ENCODE measurements at regions not wholly inside any gene's neighbourhood (a gene's known extent, or its start where the extent isn't known, plus 50 kb on each side); places are given as distances from the start of the nearest gene placed in this dataset.

GRCh38 chr11:41659985-41660384 is 200.5 kb upstream of the LRRC4C start:
- Histone ChIP-seq H3K4me1 (ENCODE audit: control insufficient read depth, insufficient read depth, low read length) (no peaks in the 10 kb centered on the region), H3K9me3 (ENCODE audit: control insufficient read depth, low read length) (no peaks in the 10 kb centered on the region), H3K27me3 (ENCODE audit: control insufficient read depth, insufficient read depth, low read length, poor library complexity, severe bottlenecking) (no peaks in the 10 kb centered on the region), H3K9ac (ENCODE audit: extremely low read depth, low read length, poor library complexity, severe bottlenecking) (no peak overlapping the region), H3K4me3 (ENCODE audit: low read length) (no peak overlapping the region), H3K27ac (ENCODE audit: low read depth, low read length) (no peak overlapping the region), H3K36me3 (ENCODE audit: control insufficient read depth, insufficient read depth, low read length) (no peaks in the 10 kb centered on the region)
- no peak overlapping the region for H3K27ac Mint-ChIP-seq
- no peaks in the 10 kb centered on the region for H3K27me3 Mint-ChIP-seq (ENCODE audit: insufficient read depth)
- no peak overlapping the region for H3K4me3 Mint-ChIP-seq
- WGBS, 2 experiments (ENCODE audit: insufficient coverage in 1 of 2, insufficient read length in 1 of 2) = 92 to 95% methylated on average over 8 to 9 of the region's 9 CpGs
- H3K9me3 Mint-ChIP-seq = no peaks in the 10 kb centered on the region
- H3K4me1 Mint-ChIP-seq = no peaks in the 10 kb centered on the region
- H3K36me3 Mint-ChIP-seq (ENCODE audit: low read depth) = no peaks in the 10 kb centered on the region
- no peak for DNase-seq
- TF ChIP-seq CTCF (conservative IDR thresholded peaks at IDR 0.05) = no peak

- Mint-ChIP-seq H3K4me1 (no peaks in the 10 kb centered on the region), H3K27me3 (ENCODE audit: insufficient read depth) (no peaks in the 10 kb centered on the region), H3K27ac (no peak overlapping the region), H3K9me3 (no peaks in the 10 kb centered on the region), H3K36me3 (ENCODE audit: low read depth) (no peaks in the 10 kb centered on the region), H3K4me3 (no peak overlapping the region)
- H3K27ac ChIP-seq (ENCODE audit: low read depth, low read length) = no peak overlapping the region
- TF ChIP-seq CTCF (conservative IDR thresholded peaks at IDR 0.05) = peak; percentile 76
- no peaks in the 10 kb centered on the region for H3K4me1 ChIP-seq (ENCODE audit: control insufficient read depth, insufficient read depth, low read length)
- H3K4me3 ChIP-seq (ENCODE audit: low read length) = no peak overlapping the region
- no peaks in the 10 kb centered on the region for H3K27me3 ChIP-seq (ENCODE audit: control insufficient read depth, insufficient read depth, low read length, poor library complexity, severe bottlenecking)
- H3K9ac ChIP-seq (ENCODE audit: extremely low read depth, low read length, poor library complexity, severe bottlenecking) = no peak overlapping the region
- no peaks in the 10 kb centered on the region for H3K36me3 ChIP-seq (ENCODE audit: control insufficient read depth, insufficient read depth, low read length)
- WGBS, 2 experiments (ENCODE audit: insufficient coverage in 1 of 2, insufficient read length in 1 of 2) = 79% methylated on average over 7 of the region's 8 CpGs; no CpG with 5 or more reads in 1 of the 2 experiments
- DNase-seq = peak; percentile 77
- H3K9me3 ChIP-seq (ENCODE audit: control insufficient read depth, low read length) = no peaks in the 10 kb centered on the region
These were observed 201.1 kb upstream of the LRRC4C start for GRCh38 chr11:41660585-41660984.

GRCh38 chr11:41665441-41666360 is 206.2 kb upstream of the LRRC4C start:
- 87 to 90% methylated on average over 5 to 7 of the region's 7 CpGs for WGBS, 2 experiments (ENCODE audit: insufficient coverage in 1 of 2, insufficient read length in 1 of 2)
- peaks cover 7% of the 10 kb centered on the region for H3K4me1 Mint-ChIP-seq
- no peaks in the 10 kb centered on the region for H3K36me3 Mint-ChIP-seq (ENCODE audit: low read depth)
- Histone ChIP-seq H3K4me1 (ENCODE audit: control insufficient read depth, insufficient read depth, low read length) (no peaks in the 10 kb centered on the region), H3K9me3 (ENCODE audit: control insufficient read depth, low read length) (no peaks in the 10 kb centered on the region), H3K27me3 (ENCODE audit: control insufficient read depth, insufficient read depth, low read length, poor library complexity, severe bottlenecking) (no peaks in the 10 kb centered on the region), H3K36me3 (ENCODE audit: control insufficient read depth, insufficient read depth, low read length) (no peaks in the 10 kb centered on the region), H3K4me3 (ENCODE audit: low read length) (no peak overlapping the region), H3K27ac (ENCODE audit: low read depth, low read length) (no peak overlapping the region), H3K9ac (ENCODE audit: extremely low read depth, low read length, poor library complexity, severe bottlenecking) (no peak overlapping the region)
- H3K27ac Mint-ChIP-seq = no peak overlapping the region
- no peak for DNase-seq
- TF ChIP-seq CTCF (conservative IDR thresholded peaks at IDR 0.05) = no peak
- no peak overlapping the region for H3K4me3 Mint-ChIP-seq
- no peaks in the 10 kb centered on the region for H3K9me3 Mint-ChIP-seq
- no peaks in the 10 kb centered on the region for H3K27me3 Mint-ChIP-seq (ENCODE audit: insufficient read depth)
